ENCODE measurements at regions not wholly inside any gene's neighbourhood (a gene's known extent, or its start where the extent isn't known, plus 50 kb on each side); places are given as distances from the start of the nearest gene placed in this dataset.

- TF ChIP-seq CTCF (IDR thresholded peaks at IDR 0.05; ENCODE audit: insufficient read depth, low read length) (no peak), POLR2AphosphoS5 (IDR thresholded peaks at IDR 0.05; ENCODE audit: low read depth) (no peak)
These were observed 504.0 kb upstream of the LRRC4C start for GRCh38 chr11:41963406-41963805.
